IPS DF 6.9 (cell line): ENCODE measurements at regions not wholly inside any gene's neighbourhood (a gene's known extent, or its start where the extent isn't known, plus 50 kb on each side); places are given as distances from the start of the nearest gene placed in this dataset.

Experiments used
- DNase-seq: peaks from one replicate; pipeline ENCODE4 v3.0.0-alpha.2; 2013; ENCODE audit warnings: low read depth, low spot score
- H3K27ac ChIP-seq: one replicate; pipeline ENCODE4 v1.5.1; 2013; ENCODE audit warnings: low read length, control low read depth
- H3K27me3 ChIP-seq: 2 replicates; pipeline ENCODE4 v1.6.1; 2013; ENCODE audit warnings: mild to moderate bottlenecking, low read length; ENCODE audit not compliant: control insufficient read depth, insufficient read depth
- H3K36me3 ChIP-seq: 2 replicates; pipeline ENCODE4 v1.6.1; 2013; ENCODE audit warnings: low read length; ENCODE audit not compliant: control insufficient read depth, insufficient read depth
- H3K4me1 ChIP-seq: 2 replicates; pipeline ENCODE4 v1.6.1; 2013; ENCODE audit warnings: low read length; ENCODE audit not compliant: control insufficient read depth, insufficient read depth
- H3K4me3 ChIP-seq: 2 replicates; pipeline ENCODE4 v1.5.1; 2013; ENCODE audit warnings: mild to moderate bottlenecking, low read length
- H3K9me3 ChIP-seq: 2 replicates; pipeline ENCODE4 v1.6.1; 2013; ENCODE audit warnings: low read length, inconsistent platforms; ENCODE audit not compliant: control insufficient read depth, insufficient read depth
- WGBS: extraction: QIAGEN DNeasy Blood & Tissue Kit; methylation state at CpG from one replicate; pipeline ENCODE4 v1.1.7; 2013; ENCODE audit warnings: mixed read lengths, missing lambda C conversion rate; ENCODE audit not compliant: insufficient read length, insufficient coverage; 5-methylcytosine and 5-hydroxymethylcytosine counted together

- H3K27me3 ChIP-seq, result no peaks in the 10 kb centered on the region
- DNase-seq, result no peak
- no peaks in the 10 kb centered on the region for H3K4me1 ChIP-seq
- no CpG with 5 or more reads among the region's 3 CpGs for WGBS
- H3K4me3 ChIP-seq, result no peak overlapping the region
- H3K9me3 ChIP-seq, result no peaks in the 10 kb centered on the region
- no peak overlapping the region for H3K27ac ChIP-seq
- no peaks in the 10 kb centered on the region for H3K36me3 ChIP-seq
Measured at GRCh38 chr6:138719011-138719635, 54.4 kb upstream of the CCDC28A start.

- Histone ChIP-seq H3K27me3 (no peaks in the 10 kb centered on the region), H3K4me1 (no peaks in the 10 kb centered on the region), H3K4me3 (no peak overlapping the region), H3K9me3 (no peaks in the 10 kb centered on the region), H3K27ac (no peak overlapping the region), H3K36me3 (no peaks in the 10 kb centered on the region)
- no peak for DNase-seq
- WGBS, result no CpG with 5 or more reads among the region's 1 CpG
Measured at GRCh38 chr6:138719744-138720143, 53.8 kb upstream of the CCDC28A start.

- Histone ChIP-seq H3K36me3 (no peaks in the 10 kb centered on the region), H3K4me1 (no peaks in the 10 kb centered on the region), H3K9me3 (no peaks in the 10 kb centered on the region), H3K27ac (no peak overlapping the region), H3K4me3 (no peak overlapping the region), H3K27me3 (no peaks in the 10 kb centered on the region)
- DNase-seq, result no peak
- no CpG with 5 or more reads among the region's 4 CpGs for WGBS
Measured at GRCh38 chr6:138722425-138723371, 50.9 kb upstream of the CCDC28A start.
